Epithelial cell of esophagus (primary cell): ENCODE measurements at regions not wholly inside any gene's neighbourhood (a gene's known extent, or its start where the extent isn't known, plus 50 kb on each side); places are given as distances from the start of the nearest gene placed in this dataset.
A peak's percentile ranks its signal among the peaks of the same experiment; 100 is the strongest.

Source experiments
- DNase-seq: peaks from one replicate; pipeline ENCODE4 v3.0.0; 2010; ENCODE audit warnings: low read depth
- H3K4me3 ChIP-seq: 2 replicates; pipeline ENCODE4 v1.5.1; 2011; ENCODE audit warnings: mild to moderate bottlenecking, low read length, control low read depth
- CTCF ChIP-seq: IDR thresholded peaks from 2 replicates; pipeline ENCODE4 v1.5.1; 2011; ENCODE audit warnings: low read depth, mild to moderate bottlenecking, low read length, control low read depth, inconsistent platforms; ENCODE audit not compliant: insufficient read depth; ENCODE audit errors: missing control alignments

DNA sequence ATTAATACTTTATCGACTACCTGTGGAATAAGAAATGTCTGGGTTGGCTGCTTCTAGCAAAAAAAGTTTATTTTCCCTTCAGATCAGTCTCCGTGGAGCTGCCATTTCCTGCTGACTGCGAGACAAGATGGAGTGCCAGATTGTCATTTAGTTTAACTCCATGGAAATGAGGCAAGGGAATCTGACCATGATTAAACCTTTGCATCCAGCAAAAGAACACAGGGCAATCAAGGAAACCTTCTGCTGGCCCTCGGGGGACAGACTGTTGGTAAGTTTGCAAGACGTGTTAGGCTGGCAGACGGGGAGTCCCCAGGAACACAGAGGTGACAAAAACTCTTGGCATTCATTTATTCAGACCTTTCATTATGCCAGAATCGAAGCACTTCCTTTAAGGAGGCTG lies 52.2 kb upstream of the SPACA1 start:
- TF ChIP-seq CTCF, result no peak
- no peak overlapping the region for H3K4me3 ChIP-seq
- DNase-seq, result no peak

DNA sequence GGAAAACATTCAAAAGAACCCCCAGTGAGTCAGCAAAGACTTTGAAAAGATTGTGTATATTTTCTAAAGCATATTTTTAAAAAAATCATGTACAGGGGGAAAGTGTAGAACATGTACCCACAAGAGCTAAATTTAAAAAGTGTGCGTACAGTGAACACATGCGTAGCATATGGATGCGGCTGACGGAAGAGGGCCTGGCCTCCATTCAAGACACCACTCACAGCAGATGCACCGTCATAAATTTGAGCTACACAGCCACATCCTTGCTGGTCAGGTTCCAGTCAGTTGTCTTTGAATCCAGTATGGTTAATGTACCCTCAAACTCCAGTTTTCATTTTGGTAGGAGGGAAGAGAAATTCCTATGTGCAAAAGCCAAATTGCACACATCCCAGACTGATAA lies 54.3 kb upstream of the SPACA1 start:
- no peak for TF ChIP-seq CTCF
- H3K4me3 ChIP-seq, result no peak overlapping the region
- no peak for DNase-seq

DNA sequence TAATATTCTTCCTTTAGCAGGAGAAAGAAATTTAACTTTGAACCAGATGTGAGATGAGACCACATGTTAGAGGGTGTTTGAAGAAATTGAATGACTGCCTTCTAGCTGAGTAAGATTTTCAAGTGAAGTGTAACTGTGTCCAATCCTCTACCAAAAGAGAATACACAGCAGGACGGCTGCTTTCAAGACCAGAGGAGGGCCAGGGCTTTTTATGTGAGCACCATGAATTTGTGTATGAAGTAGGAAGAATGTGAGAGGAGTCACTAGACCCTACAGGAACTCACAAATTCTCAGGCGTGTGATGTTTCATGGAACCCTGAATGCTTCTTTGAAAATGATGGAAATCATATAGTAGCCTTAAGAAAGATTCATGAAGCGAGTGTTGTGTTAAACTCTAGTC lies 56.8 kb upstream of the SPACA1 start:
- no peak for DNase-seq
- no peak for TF ChIP-seq CTCF
- H3K4me3 ChIP-seq, result no peak overlapping the region

- H3K4me3 ChIP-seq, result no peak overlapping the region
- DNase-seq, result peak; percentile 24
- no peak for TF ChIP-seq CTCF
Observed at GRCh38 chr6:87982134-87982533, 65.5 kb upstream of the SPACA1 start.

- TF ChIP-seq CTCF, result no peak
- H3K4me3 ChIP-seq, result no peak overlapping the region
- no peak for DNase-seq
Observed at GRCh38 chr6:87979737-87980136, 67.9 kb upstream of the SPACA1 start.

DNA sequence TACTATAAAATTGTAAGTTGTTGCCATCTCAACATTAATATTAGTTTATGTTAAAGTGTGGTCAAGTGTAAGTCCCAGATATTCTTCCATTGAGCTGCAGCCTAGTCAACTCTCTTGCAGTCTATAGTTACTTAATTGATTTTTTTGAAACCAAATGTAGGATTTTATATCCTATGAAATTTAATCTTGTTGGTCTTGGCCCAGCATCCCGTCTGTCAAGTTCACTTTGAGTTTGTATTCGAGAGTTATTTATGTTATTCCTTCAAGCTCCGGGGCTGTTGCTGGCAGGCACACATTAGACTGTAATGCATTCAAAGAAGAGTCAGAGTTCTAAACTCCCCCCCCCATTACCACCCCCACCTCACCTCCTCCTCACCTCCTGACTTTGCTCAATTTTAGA lies 71.0 kb upstream of the SPACA1 start:
- no peak overlapping the region for H3K4me3 ChIP-seq
- DNase-seq, result no peak
- no peak for TF ChIP-seq CTCF

- DNase-seq, result no peak
- H3K4me3 ChIP-seq, result no peak overlapping the region
- no peak for TF ChIP-seq CTCF
Observed at GRCh38 chr6:87975561-87975960, 72.1 kb upstream of the SPACA1 start.
